Fibroblast of skin of abdomen (primary cell): ENCODE measurements at regions not wholly inside any gene's neighbourhood (a gene's known extent, or its start where the extent isn't known, plus 50 kb on each side); places are given as distances from the start of the nearest gene placed in this dataset.
A peak's percentile ranks its signal among the peaks of the same experiment; 100 is the strongest.
"Not testable (repeated sequence)": the region's sequence is repeated elsewhere in the genome, so short reads cannot be mapped to it uniquely, and the experiment has no call there.

Experiments used
- DNase-seq: peaks from one replicate; pipeline ENCODE4 v3.0.0-alpha.2; 2013

DNA sequence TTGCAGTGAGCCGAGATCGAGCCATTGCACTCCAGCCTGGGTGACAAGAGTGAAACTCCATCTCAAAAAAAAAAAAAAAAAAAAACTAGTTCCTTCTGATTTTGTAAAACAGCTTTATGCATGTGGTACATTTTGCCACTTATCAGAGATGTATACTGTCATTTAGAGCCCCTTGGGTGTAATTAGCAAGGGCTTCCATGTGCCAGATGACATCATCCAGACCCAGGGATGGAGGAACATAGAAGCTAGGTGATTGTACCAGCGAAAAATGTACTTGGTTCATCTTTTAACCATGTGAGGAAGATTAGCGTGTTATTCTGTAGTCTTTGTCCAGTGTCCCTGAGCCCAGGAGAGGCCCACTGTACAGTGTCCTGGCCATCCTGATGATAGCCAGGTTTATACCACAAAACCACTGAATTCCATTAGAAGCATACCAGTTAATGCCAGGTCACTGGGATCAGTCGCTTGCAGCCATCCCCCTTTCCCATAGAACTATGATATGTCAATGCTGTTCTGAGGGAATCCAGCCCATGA is 239.3 kb upstream of the SGCD start:
- DNase-seq: peak; percentile 36

DNA sequence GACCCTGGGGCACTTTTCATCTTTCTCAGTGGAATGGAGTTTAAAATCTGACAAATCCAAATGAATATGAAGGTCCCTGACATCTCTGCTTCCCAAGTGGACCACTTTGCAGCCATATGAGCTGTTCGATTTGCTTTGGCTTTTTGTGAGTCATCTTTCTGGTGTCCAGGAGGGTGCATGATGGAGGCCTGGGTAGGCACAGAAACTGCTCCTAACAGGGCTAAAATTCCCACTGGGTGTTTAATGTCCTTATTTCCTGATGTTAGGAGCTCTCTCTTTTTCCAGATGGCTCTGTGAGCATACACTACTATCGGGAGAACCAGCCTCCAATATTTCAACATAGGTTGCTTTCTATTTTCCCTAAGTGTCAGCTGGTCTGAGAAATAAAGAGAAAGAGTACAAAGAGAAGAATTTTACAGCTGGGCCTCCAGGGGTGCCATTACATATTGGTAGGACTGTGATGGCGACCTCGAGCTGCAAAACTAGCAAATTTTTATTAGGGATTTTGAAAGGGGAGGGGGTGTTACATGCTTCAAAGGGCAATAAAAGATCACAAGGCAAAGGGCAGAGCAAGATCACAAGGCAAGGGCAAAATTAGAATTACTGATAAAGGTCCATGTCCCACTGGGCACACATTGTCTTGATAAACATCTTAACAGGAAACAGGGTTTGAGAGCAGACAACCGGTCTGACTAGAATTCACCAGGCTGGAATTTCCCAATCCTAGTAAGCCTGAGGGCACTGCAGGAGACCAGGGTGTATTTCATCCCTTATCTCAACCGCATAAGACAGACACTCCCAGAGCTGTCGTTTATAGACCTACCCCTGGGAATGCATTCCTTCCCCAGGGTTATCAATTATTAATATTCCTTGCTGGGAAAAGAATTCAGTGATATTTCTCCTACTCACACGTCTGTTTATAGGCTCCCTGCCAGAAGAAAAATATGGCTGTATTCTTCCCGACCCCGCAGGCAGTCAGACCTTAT is 236.7 kb upstream of the SGCD start:
- DNase-seq: not testable (repeated sequence)

DNA sequence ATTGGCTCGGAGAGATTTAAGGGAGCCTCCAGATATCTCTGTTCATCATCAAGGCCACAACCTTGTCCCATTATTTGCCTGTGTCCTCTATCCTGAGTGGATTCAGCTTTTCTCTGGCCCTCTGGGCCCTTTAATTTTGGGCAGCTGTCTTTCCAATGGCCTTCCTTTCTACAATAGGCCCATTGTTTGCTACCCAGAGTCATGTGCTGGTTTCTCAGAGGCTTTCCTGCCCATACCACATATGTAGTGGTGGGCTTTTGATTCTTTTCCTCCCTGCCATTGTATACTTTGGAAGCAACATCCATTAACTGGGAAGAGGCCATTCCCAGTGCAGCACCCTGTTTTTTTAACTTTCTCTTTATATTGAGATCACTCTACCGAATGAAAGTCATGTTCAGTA is 233.9 kb upstream of the SGCD start:
- no peak for DNase-seq

DNA sequence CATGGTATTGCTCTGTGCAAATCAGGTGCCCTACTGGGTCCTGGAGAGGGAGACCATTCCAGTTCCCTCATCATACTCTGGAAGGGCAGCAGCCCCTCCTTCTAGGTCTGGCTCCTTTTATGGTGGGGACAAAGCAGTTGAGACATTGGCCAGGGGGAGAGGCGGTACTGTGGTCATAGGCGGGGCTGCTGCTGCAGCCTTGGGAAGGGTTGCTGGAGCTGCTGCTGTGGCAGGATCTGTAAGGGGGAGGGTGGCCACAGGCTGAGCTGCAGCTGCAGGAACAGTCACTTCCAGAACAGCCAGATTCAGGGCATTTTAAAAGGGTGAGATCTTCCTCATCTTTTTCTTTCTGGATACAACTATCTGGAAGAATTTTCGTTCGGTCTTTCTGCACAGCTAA is 233.0 kb upstream of the SGCD start:
- DNase-seq: peak; percentile 86

DNA sequence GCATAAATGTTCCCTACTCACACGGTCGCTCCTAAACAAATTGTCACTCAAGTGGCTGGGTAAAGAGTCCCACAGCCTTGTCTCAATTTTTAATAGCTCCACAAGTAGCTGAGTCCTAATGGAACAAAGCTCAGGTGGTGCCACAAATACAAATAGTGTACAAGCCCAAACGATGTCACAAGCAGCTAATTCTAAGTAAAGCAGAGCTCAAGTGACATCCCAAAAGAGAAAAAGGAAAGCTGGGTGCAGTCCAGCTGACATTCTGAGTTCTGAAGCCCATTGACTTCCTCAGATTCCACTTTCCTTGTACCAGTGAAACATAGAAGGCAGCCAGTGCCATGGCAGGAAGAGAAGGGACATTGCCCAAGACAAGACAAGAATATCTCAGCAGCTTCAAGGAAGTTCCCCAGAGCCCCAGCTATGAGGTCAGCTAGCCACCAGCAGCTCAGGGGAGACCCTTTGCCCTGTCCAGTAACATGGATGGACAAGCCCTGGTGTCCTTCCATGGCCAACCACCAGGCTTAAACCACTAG is 231.2 kb upstream of the SGCD start:
- DNase-seq: no peak

DNA sequence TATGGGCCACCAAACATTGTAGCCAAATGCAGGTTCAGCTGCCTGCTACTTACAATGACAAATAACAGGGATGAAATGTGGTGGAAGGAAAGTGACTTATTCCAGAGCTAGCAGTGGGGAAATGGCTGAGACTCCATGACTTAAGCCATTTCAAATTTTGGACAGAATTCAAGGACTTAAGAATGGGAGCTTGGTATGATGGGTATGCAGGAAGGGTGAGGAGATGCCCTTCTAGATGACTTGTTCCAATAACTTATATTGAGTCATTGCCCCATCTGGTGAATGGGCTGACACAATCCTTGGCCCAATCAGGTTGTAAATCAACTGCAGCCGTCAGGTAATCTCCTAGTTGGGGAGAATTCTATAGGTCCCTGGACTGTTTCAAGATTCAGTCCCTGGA is 230.7 kb upstream of the SGCD start:
- DNase-seq: peak; percentile 95

DNA sequence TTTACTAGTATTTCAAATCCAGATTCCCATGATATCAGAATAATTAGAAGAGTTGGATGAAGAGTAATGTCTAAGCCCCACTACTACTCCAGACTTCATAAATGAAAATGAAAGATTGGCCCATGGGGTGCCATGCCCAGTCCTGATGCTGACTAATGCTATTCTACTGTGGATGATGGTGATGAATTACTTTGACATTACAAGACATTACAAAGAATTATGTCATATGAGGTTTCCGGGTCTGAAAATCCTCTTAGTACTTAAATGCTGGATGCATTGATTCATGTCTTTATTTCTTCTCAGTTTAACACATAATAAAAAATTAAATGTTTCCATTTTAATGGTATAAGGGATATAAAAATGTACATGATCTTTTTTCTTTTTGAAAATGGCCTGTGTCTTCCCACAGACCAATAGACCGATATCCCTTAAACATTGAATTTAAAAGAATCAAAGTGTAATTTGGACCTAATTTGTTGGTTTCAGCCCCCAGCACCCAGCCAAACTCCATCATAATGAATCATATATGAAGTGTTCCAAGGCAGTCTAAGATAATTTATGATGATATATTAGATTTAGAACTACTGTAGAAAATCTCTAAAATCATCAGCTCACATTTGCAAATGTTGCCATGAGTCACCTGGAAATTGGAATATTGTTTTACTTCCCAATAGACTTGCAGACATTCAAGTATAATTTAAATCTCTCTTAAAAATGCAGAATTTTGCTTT is 223.6 kb upstream of the SGCD start:
- DNase-seq: peak; percentile 85

DNA sequence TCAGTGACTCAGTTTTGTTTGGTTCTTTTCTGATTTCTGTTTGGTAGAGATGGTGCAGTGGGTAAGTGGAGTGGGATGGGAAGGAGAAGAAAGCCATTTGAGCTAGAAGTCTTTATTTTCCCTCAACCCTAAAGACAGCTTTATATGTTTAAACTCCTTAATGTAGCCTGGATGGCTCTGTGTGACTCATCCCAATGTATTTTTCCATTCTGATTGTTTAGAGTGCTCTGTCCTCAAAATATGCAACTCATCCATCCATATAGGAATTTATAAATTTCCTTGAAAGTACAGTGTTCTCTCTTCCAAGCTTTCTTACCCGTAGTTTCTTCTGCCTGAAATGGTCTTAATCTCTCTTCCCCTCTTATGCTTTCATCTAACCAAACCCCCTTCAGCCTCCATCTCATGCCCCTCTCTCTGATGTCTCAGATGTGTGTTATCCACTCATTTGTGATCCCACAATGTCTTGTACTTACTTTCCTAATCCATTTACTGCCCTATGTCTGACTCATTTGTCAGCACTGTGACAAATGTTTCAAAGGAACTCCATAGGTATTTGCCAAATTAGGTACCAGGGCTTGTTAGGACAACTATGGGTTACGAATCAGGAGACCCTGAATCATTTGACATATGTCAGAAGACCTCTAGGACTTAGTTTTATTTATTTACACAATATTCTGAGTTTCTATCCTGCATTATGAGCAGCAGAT is 217.5 kb upstream of the SGCD start:
- DNase-seq: peak; percentile 71

DNA sequence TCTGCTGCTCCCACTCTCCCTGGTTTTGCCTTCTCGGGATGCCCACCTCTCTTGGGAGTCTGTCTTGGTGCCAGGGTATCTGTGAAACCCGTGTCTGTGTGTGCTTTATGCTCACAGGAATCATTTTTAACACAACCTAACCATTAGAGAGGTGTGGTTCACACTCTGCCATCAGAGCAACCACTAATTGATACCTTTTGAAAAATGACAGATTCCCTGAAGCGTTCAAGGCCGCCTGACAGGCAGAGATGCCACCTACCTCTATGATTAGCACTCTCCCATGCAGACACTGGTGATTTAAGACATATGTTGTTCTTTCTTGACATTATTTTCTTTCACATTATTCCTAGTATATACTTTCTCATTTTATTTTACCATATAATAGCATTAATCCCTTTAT is 207.3 kb upstream of the SGCD start:
- DNase-seq: no peak

DNA sequence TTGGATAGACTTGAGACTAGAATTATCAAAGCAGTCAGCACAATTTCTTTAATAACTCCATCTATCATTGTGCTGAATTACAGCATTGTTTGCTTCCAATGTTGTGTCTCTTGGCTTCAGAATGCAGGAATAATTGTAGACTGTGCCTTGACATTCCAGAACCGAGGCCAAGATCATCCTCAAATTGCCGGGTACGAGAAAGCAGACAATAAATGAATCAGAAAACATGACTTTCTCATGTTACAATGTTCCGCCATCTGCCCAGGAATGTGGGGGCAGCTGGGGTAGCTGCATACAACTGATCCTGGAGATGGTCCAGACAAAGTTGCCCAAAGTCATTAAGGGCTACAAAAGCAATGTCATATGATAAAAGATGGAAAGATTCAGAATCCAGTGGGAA is 206.2 kb upstream of the SGCD start:
- peak; percentile 79 for DNase-seq

DNA sequence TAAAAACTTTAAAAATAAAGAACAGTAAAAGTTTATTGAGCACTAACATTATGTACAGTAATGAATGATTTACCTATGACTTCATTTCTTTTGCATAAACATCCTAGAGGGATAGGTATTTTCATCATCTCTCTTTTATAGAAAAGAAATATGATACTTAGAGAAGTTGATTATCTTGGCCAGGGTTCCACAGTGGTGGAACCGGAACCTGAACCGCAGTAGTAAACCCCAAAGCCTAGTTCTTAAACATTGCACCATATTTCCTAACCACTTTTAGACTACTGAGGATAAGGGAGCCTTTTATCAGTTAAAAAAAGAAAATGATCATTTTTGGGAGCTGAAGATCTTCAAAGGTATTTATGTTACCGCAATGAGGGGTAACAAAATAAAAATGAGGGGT is 205.7 kb upstream of the SGCD start:
- DNase-seq: peak; percentile 60

DNA sequence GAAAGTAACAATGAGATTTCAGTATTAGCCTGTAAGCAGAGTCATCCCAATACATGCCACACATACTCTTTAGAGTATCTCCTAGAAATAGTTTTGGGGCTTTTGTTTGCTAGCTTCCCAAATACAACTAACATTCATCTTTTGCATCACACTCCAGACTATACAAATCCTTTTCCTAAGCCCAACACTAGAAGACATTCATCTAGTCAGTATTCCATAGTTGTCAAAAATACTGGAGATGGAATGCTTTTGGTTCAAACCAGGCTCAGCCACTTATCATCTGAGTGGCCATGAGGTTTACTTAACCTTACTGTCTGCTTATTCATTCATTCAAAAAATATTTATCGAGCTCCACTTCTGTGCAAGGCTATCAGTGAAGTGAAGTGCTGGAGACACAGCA is 205.1 kb upstream of the SGCD start:
- DNase-seq: peak; percentile 91

DNA sequence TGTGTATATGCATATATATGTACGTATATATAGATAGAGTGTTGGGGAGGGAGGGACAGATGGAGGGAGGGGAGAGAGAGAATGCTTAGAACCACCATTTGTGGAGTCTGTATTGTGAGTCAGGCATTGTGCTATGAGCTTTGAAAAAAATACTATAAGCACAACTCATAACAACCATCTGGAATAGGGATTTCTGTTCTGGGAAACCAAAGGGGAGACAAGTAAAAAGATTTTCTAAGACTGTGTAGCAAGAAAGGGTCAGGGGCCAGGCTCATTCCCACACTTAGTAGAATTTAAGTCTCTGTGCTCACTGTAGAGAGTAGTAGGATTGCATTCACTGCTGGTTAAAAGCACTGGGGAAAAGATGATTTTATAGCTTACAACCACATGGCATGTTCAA is 202.3 kb upstream of the SGCD start:
- peak; percentile 77 for DNase-seq

DNA sequence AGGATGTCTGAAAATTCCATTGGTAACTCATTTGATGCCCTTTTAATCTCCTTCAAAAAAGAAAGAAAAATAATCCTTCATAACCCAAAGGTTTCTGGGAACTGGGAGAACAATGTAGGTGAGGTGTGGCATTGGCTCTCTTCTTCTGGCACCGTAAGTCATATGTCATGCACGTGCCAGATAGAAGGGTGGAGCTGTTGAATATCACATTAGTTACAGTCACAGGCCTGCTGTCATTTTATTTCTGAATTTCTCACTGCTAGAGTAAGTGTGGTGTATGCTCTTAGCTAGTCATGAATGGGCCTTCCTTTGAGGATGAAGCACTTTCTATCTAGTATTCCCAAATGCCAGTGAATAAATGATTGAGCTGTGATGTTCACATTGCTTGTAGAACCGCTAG is 201.8 kb upstream of the SGCD start:
- no peak for DNase-seq

DNA sequence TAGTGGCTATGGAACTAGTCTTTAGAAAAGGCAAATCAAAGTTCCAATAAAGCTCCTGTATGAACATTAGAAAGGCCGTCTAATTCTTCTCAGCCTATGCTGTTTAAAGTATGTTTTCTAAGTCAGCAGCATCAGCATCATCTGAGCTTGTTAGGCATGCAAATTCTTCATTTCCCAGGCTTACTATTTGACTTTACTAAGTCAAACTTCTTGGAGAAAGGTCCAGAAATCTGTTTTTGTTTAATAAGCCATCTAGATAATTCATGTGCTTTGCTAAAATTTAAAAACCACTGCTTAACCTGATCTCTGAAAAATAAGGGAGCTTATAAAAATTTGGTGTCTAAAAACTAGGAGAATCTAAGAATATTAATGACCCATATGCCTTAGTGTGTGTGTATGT is 200.2 kb upstream of the SGCD start:
- DNase-seq: peak; percentile 33

DNA sequence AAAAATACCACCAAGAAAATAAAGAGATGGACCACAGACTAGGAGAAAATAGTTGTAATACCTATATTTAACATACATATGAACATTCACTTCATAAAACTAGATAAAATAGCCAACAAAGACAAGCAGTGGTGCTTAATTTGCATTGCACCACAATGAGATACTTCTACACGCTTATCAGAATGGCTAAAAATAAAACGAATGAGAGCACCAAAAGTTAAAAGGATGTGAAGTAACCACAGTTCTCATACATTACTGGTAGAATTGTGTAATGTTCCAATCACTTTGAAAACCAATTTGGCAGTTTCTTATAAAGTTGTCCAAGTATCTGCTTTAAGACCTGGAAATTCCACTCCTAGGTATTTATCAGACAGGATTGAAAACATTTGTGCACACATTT is 198.9 kb upstream of the SGCD start:
- DNase-seq: no peak

DNA sequence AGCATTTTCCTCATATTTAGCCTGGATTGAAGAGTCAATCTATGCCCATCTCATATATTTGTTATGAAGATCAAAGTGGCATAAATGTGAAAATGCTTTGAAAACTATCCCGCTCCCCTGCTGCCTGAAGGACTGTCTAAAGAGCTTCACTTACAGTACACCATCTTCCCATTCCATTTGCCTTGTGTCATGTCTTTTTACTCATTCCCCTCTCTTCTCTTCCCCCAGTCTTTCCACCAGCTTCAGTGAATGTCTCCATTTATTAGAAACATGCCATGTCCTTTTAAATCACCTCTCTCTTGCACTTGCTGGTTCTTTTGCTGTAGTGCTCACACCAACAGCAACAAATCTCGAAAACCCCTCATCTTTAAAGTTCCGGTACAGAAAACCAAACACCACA is 192.7 kb upstream of the SGCD start:
- peak; percentile 65 for DNase-seq

DNA sequence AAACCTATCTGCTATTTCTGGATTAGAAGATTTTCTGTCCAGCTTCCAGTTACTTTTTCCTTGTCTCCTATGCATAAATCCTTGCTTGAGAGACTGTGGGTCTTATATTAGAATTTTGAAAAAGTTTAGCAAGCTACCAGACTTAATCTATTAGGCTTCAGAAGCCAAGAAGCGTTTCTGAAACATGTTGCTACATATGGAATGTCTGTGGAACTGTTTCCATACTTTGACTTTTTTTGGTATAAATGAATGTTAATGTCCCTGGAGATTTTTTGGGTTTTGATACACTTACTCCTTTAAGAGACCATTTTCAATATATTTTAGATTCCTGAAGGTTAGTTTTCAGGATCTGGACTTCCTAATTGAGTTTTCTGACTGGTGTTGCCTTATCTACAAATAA is 191.4 kb upstream of the SGCD start:
- peak; percentile 60 for DNase-seq

DNA sequence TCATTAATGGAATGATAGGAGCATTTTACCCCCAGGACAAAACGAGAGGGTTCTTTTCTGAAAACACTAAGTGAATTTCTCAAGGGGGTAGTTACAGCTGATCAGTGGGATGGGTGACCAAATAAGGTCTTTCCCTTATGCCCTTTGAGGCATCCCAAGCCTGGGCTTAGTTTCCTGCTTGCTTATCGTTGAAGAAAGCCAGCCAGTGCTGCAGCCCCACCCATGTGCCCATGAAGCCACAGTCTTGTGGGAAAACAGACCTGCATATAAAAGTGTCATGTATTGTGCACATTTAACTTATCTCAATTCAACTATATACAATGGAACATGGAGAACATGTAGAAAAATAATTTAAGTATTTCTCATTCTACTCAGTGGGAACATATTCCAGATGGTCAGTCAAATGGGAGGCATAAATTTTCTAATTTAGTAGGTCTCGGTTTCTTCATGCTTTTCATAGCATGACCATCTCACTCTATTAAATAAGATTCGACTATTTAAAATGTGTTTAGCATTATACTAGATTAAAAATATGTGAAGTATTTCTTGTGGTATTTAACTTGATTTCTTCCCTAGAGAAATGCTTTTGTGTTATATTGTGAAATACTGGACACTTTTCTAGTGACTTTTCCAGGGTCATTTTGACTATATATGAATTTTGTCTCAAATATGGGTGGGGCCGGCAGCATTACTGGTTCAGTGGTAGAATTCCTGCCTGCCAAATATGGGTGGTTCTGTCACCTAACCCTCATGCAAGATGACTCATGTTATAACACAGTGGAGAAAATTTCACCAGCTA is 189.7 kb upstream of the SGCD start:
- DNase-seq: peak; percentile 93

DNA sequence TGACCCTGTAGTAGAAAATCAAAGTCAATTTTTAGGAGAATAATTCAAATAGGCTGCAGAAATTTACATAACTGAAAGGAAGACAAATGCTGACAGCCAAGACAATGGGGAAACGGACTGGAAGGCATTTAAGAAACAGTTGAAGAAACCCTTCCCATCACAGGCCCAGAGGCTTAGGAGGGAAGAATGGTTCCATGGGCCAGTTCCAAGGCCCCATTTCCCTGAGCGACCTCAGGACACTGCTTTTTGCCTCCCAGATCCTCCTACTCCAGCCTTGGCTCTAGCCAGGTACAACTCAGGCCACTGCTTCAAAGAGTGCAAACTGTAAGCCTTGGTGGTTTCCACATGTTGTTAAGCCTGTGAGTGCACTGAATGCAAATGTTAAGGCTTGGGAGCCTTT is 184.1 kb upstream of the SGCD start:
- DNase-seq: no peak

DNA sequence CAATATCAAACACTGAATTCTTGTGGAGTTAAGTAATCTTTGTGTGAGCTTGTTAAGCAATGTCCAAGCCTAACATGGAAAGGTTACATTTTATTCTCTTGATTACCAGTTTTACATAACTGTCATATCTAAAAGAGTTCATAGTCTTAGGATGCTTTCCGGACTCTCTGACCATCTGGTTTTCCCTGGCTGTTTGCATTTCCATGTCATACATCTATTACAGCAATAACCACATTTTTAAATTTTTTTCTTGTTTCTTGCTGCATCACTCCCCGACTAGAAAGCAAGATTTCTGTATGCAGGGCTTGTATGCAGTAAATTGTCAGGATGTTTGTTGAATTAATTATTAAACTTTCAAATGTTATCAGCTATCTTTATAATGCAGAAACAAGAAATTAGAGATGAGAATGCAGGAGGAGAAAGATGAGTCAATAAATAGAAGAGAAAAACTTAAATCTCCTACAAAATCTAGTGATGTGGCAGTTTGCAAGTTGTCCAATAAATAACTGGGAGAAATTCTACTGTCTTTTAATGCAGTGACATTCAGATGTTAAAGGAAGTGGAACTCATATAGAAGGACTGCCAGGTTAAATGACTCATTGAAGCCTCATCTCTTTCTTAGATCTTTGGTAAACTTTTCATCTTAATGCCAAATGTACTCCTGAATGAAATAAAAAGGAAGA is 179.6 kb upstream of the SGCD start:
- peak; percentile 88 for DNase-seq
